AG04449 (cell line): ENCODE measurements at regions not wholly inside any gene's neighbourhood (a gene's known extent, or its start where the extent isn't known, plus 50 kb on each side); places are given as distances from the start of the nearest gene placed in this dataset.

Experiments
- CTCF ChIA-PET: fragments of 350-600 bp; formaldehyde crosslinking; extraction: SDS; loops from one replicate; lab custom pipeline; 2021; ENCODE audit warnings: antibody characterized with exemption; lab: Yijun Ruan, JAX
- POLR2A ChIA-PET: fragments of 400-600, 350-600 bp; formaldehyde crosslinking; extraction: SDS; loops from one replicate; lab custom pipeline; 2020; ENCODE audit warnings: antibody characterized with exemption, inconsistent platforms; lab: Yijun Ruan, JAX
- DNase-seq: peaks from one replicate; pipeline ENCODE4 v3.0.0-alpha.2; 2010; ENCODE audit warnings: low read depth, low spot score
- H3K4me3 ChIP-seq: 2 replicates; pipeline ENCODE4 v1.5.1; 2011; ENCODE audit warnings: low read depth, mild to moderate bottlenecking, control low read depth, low read length
- TF ChIP-seq, protein P1 (sequence below): IDR thresholded peaks from one replicate; pipeline ENCODE4 v1.5.1; 2011; ENCODE audit warnings: mild to moderate bottlenecking, moderate library complexity, low read length, control low read depth, inconsistent platforms; ENCODE audit not compliant: insufficient read depth; ENCODE audit errors: missing control alignments

GRCh38 chr10:27618906-27619305 lies 114.8 kb downstream of the RAB18 start:
- peak; percentile 21 for DNase-seq
- POLR2A ChIA-PET: no interaction called here
- CTCF ChIA-PET: interaction anchor here (0.6 to 1.3 kb wide), 3 partner anchors 18 to 622 kb away, joined by 3 read pairs; no protein-coding TSS in a partner anchor
- no peak overlapping the region for H3K4me3 ChIP-seq
- TF ChIP-seq, protein P1, sequence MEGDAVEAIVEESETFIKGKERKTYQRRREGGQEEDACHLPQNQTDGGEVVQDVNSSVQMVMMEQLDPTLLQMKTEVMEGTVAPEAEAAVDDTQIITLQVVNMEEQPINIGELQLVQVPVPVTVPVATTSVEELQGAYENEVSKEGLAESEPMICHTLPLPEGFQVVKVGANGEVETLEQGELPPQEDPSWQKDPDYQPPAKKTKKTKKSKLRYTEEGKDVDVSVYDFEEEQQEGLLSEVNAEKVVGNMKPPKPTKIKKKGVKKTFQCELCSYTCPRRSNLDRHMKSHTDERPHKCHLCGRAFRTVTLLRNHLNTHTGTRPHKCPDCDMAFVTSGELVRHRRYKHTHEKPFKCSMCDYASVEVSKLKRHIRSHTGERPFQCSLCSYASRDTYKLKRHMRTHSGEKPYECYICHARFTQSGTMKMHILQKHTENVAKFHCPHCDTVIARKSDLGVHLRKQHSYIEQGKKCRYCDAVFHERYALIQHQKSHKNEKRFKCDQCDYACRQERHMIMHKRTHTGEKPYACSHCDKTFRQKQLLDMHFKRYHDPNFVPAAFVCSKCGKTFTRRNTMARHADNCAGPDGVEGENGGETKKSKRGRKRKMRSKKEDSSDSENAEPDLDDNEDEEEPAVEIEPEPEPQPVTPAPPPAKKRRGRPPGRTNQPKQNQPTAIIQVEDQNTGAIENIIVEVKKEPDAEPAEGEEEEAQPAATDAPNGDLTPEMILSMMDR: no peak

DNA sequence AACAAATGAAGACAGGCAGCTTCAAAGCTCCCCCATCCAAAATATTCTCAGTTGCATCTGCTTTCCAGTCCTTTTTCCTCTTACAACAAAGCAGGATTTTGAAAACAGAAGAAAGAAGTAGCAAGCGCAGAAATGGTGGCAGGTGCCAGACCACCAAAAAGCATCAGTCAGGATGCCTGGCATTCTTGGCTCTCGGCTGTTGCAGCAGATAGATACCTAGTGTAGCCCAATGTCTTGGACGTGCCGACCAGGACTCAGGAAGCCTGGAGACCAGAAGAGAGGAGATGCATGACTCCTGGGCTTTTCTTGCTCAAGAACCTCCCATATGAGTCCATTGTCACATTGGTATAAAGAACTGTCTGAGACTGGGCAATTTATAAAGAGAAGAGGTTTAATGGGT lies 115.2 kb downstream of the RAB18 start:
- ChIA-PET POLR2A (no interaction called here), CTCF (interaction anchor here (0.9 to 1.3 kb wide), 2 partner anchors 26 to 622 kb away, joined by 3 read pairs; no protein-coding TSS in a partner anchor)
- H3K4me3 ChIP-seq: no peak overlapping the region
- no peak for DNase-seq
- TF ChIP-seq, protein P1: no peak

GRCh38 chr10:27620430-27621397 lies 116.6 kb downstream of the RAB18 start:
- ChIA-PET CTCF (interaction anchor here (1.1 to 1.5 kb wide), 3 partner anchors 13 to 121 kb away, joined by 3 to 4 read pairs (median 3); no protein-coding TSS in a partner anchor), POLR2A (interaction anchor here (0.5 kb wide), 1 partner anchor 93 kb away, joined by 6 read pairs; no protein-coding TSS in a partner anchor)
- peak; percentile 88 for DNase-seq
- H3K4me3 ChIP-seq: peak overlapping the region; percentile 18
- TF ChIP-seq, protein P1: no peak

DNA sequence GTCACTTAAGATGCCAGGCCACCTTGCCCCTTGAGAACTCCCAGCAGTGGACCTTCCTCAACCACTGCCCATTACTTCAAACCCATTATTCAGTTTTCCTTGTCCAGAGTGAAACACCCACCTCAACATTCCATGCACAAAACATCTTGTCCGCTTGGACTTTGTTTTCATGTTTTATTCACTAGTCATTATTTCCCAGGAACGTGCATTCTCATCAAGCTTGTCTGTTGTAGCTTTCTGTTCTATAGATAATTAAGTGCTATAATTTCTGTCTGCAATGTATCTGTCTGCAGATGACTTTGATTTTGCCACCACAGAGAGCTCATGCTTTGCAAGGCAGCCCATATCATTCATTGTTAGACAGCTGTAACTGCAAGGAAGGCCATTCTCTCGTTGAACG lies 117.4 kb downstream of the RAB18 start:
- ChIA-PET CTCF (interaction anchor here (1.1 to 1.5 kb wide), 3 partner anchors 14 to 121 kb away, joined by 3 to 4 read pairs (median 3); no protein-coding TSS in a partner anchor), POLR2A (no interaction called here)
- TF ChIP-seq, protein P1: no peak
- no peak for DNase-seq
- no peak overlapping the region; the same call in 1 of the 2 replicates for H3K4me3 ChIP-seq

GRCh38 chr10:27622596-27622995 lies 118.5 kb downstream of the RAB18 start:
- CTCF ChIA-PET: no interaction called here
- H3K4me3 ChIP-seq: no peak overlapping the region
- no peak for DNase-seq
- TF ChIP-seq, protein P1: no peak
- POLR2A ChIA-PET: no interaction called here
